ENCODE measurements at regions not wholly inside any gene's neighbourhood (a gene's known extent, or its start where the extent isn't known, plus 50 kb on each side); places are given as distances from the start of the nearest gene placed in this dataset.

DNA sequence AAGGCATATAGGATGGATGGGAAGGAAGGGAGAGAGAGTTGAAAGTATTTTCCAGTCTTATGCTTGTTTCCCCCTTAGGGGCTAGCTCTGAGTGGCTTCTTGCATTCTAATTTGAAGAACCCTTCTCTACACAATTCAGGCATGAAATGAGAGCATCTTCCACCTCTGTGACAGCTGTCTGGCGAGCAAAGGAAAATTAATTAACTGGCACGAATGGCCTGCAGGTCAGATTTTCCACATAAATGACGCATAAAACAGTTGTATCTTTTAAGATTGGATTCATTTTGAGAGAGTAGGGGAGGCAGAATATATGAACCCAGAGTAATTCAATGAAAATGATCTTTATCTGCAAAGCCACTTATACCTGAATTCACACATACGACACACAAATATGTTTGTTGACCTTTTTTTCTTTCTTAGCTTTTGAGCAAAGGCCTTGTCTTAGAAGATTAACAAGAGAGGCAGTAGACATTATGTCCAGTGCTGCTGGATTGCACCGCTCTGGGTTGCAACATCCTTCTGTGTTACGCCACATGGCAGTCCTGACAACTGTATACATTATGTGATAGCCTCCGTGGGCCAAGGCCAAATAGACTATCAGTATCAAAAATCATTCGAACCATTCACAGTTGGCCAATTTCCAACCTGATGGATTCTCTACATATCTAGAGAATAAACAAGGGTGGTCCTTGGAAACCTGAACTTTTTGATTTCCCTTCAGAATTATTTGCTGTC, 173.0 kb upstream of the GOT2 start:
- H2AFZ ChIP-seq (ENCODE audit: low read depth, low read length), result no peak overlapping the region

DNA sequence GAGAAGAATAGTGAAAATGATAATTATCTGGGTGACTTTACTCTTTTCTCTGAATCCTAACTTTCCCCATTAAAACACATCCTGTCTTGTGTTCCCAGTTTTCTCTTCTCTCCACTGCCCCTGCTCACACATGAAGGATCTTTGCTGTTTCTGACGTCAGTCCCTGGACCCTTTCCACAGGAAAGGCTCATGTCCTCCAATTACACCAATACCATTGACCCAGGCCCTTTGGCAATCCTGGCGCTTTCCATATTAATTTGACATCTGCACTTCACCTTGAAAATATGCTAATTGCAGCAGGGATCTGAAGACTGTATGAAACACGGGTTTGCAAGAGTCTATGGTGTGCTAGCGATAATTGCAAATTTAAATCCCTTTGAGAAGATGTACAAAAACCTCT, 170.2 kb upstream of the GOT2 start:
- no peak overlapping the region for H2AFZ ChIP-seq (ENCODE audit: low read depth, low read length)
- no peaks in the 10 kb centered on the region for H3K27me3 ChIP-seq (ENCODE audit: insufficient read depth, low read depth, low read length)
- no peaks in the 10 kb centered on the region for H3K79me2 ChIP-seq (replicated peaks; ENCODE audit: insufficient read depth, low read length)
- H3K9ac ChIP-seq (ENCODE audit: low read length), result no peak overlapping the region
- H3K9me3 ChIP-seq (ENCODE audit: low read length), result no peaks in the 10 kb centered on the region
- no peak overlapping the region for H3K4me2 ChIP-seq (ENCODE audit: low read length)
- H3F3A ChIP-seq (ENCODE audit: insufficient read depth, low read length, poor library complexity, severe bottlenecking), result no peaks in the 10 kb centered on the region
- TF ChIP-seq POLR2AphosphoS5 (IDR thresholded peaks at IDR 0.05) (no peak), EP300 (conservative IDR thresholded peaks at IDR 0.05; ENCODE audit: poor library complexity, severe bottlenecking) (no peak), RAD21 (conservative IDR thresholded peaks at IDR 0.05) (no peak), SMC3 (conservative IDR thresholded peaks at IDR 0.05; ENCODE audit: poor library complexity) (no peak), EZH2 (IDR thresholded peaks at IDR 0.05; ENCODE audit: borderline replicate concordance, insufficient read depth, low read length, poor library complexity, severe bottlenecking) (no peak), MXI1 (conservative IDR thresholded peaks at IDR 0.05; ENCODE audit: poor library complexity, severe bottlenecking) (no peak), TAF1 (IDR thresholded peaks at IDR 0.05; ENCODE audit: low read depth) (no peak)
- TF ChIP-seq, protein P1, sequence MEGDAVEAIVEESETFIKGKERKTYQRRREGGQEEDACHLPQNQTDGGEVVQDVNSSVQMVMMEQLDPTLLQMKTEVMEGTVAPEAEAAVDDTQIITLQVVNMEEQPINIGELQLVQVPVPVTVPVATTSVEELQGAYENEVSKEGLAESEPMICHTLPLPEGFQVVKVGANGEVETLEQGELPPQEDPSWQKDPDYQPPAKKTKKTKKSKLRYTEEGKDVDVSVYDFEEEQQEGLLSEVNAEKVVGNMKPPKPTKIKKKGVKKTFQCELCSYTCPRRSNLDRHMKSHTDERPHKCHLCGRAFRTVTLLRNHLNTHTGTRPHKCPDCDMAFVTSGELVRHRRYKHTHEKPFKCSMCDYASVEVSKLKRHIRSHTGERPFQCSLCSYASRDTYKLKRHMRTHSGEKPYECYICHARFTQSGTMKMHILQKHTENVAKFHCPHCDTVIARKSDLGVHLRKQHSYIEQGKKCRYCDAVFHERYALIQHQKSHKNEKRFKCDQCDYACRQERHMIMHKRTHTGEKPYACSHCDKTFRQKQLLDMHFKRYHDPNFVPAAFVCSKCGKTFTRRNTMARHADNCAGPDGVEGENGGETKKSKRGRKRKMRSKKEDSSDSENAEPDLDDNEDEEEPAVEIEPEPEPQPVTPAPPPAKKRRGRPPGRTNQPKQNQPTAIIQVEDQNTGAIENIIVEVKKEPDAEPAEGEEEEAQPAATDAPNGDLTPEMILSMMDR (IDR thresholded peaks at IDR 0.05; ENCODE audit: poor library complexity, severe bottlenecking), result no peak
- TF ChIP-seq, protein P2, sequence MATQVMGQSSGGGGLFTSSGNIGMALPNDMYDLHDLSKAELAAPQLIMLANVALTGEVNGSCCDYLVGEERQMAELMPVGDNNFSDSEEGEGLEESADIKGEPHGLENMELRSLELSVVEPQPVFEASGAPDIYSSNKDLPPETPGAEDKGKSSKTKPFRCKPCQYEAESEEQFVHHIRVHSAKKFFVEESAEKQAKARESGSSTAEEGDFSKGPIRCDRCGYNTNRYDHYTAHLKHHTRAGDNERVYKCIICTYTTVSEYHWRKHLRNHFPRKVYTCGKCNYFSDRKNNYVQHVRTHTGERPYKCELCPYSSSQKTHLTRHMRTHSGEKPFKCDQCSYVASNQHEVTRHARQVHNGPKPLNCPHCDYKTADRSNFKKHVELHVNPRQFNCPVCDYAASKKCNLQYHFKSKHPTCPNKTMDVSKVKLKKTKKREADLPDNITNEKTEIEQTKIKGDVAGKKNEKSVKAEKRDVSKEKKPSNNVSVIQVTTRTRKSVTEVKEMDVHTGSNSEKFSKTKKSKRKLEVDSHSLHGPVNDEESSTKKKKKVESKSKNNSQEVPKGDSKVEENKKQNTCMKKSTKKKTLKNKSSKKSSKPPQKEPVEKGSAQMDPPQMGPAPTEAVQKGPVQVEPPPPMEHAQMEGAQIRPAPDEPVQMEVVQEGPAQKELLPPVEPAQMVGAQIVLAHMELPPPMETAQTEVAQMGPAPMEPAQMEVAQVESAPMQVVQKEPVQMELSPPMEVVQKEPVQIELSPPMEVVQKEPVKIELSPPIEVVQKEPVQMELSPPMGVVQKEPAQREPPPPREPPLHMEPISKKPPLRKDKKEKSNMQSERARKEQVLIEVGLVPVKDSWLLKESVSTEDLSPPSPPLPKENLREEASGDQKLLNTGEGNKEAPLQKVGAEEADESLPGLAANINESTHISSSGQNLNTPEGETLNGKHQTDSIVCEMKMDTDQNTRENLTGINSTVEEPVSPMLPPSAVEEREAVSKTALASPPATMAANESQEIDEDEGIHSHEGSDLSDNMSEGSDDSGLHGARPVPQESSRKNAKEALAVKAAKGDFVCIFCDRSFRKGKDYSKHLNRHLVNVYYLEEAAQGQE (IDR thresholded peaks at IDR 0.05; ENCODE audit: borderline replicate concordance), result no peak
- no peaks in the 10 kb centered on the region for H3K36me3 ChIP-seq (ENCODE audit: insufficient read depth, low read length)
- H3K9me2 ChIP-seq (ENCODE audit: insufficient read depth, low read length), result no peaks in the 10 kb centered on the region
- no peak overlapping the region for H3K27ac ChIP-seq (ENCODE audit: low read length)
- no peaks in the 10 kb centered on the region for H4K20me1 ChIP-seq (ENCODE audit: insufficient read depth)
- no peak overlapping the region for H3K4me3 ChIP-seq (ENCODE audit: low read length)

More for the DNA sequence above, 173.0 kb upstream of the GOT2 start:
- TF ChIP-seq EP300 (conservative IDR thresholded peaks at IDR 0.05; ENCODE audit: poor library complexity, severe bottlenecking) (no peak), TAF1 (IDR thresholded peaks at IDR 0.05; ENCODE audit: low read depth) (no peak), POLR2AphosphoS5 (IDR thresholded peaks at IDR 0.05) (no peak), SMC3 (conservative IDR thresholded peaks at IDR 0.05; ENCODE audit: poor library complexity) (no peak), RAD21 (conservative IDR thresholded peaks at IDR 0.05) (no peak)
- TF ChIP-seq, protein P1 (IDR thresholded peaks at IDR 0.05; ENCODE audit: poor library complexity, severe bottlenecking), result no peak
- Histone ChIP-seq H3K4me2 (ENCODE audit: low read length) (no peak overlapping the region), H3K9me2 (ENCODE audit: insufficient read depth, low read length) (no peaks in the 10 kb centered on the region), H4K20me1 (ENCODE audit: insufficient read depth) (no peaks in the 10 kb centered on the region), H3K79me2 (replicated peaks; ENCODE audit: insufficient read depth, low read length) (no peaks in the 10 kb centered on the region), H3K36me3 (ENCODE audit: insufficient read depth, low read length) (no peaks in the 10 kb centered on the region), H3F3A (ENCODE audit: insufficient read depth, low read length, poor library complexity, severe bottlenecking) (no peaks in the 10 kb centered on the region), H3K4me3 (ENCODE audit: low read length) (no peak overlapping the region), H3K9me3 (ENCODE audit: low read length) (no peaks in the 10 kb centered on the region), H3K9ac (ENCODE audit: low read length) (no peak overlapping the region), H3K27ac (ENCODE audit: low read length) (no peak overlapping the region), H3K27me3 (ENCODE audit: insufficient read depth, low read depth, low read length) (no peaks in the 10 kb centered on the region)

All from neural cell (in vitro differentiated cells).